Daoy (cell line): ENCODE measurements at regions not wholly inside any gene's neighbourhood (a gene's known extent, or its start where the extent isn't known, plus 50 kb on each side); places are given as distances from the start of the nearest gene placed in this dataset.
"Not testable (repeated sequence)": the region's sequence is repeated elsewhere in the genome, so short reads cannot be mapped to it uniquely, and the experiment has no call there.

Source experiments
- DNase-seq: peaks from one replicate; pipeline ENCODE4 v3.0.0-alpha.2; 2015; ENCODE audit warnings: low read depth

DNA sequence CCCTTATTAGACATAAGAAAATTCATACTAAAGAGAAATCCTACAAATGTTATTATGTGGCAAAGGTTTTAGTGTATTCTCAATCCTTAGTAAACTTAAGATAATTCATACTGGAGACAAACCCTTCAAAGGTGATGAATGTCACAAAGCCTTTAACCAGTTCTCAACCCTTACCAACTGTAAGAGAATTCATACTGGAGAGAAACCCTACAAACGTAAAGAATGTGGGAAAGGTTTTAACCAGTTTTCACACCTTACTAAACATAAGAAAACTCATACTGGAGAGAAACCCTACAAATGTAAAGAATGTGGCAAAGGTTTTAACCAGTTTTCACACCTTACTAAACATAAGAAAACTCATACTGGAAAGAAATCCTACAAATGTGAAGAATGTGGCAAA, 93.2 kb downstream of the ZNF680 start:
- no peak for DNase-seq

DNA sequence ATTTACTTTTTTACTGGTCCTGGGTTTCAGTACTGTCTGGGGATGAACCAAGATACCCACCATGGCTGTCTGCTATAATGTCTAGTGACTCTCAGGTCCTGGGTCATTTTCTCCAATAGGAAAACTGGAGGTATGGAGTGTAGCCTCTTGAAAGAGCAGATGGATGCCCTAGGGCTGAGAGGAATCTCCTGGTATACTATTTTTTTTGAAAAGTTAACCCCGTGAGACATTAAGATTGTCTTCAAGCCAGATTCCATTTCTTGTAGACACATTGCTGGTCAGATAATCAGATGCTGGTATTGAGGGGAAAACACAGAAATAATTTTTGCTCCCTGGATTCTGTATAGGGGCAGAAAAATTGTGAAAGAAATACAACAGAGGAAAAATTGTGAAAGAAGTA, 97.3 kb downstream of the ZNF680 start:
- no peak for DNase-seq

DNA sequence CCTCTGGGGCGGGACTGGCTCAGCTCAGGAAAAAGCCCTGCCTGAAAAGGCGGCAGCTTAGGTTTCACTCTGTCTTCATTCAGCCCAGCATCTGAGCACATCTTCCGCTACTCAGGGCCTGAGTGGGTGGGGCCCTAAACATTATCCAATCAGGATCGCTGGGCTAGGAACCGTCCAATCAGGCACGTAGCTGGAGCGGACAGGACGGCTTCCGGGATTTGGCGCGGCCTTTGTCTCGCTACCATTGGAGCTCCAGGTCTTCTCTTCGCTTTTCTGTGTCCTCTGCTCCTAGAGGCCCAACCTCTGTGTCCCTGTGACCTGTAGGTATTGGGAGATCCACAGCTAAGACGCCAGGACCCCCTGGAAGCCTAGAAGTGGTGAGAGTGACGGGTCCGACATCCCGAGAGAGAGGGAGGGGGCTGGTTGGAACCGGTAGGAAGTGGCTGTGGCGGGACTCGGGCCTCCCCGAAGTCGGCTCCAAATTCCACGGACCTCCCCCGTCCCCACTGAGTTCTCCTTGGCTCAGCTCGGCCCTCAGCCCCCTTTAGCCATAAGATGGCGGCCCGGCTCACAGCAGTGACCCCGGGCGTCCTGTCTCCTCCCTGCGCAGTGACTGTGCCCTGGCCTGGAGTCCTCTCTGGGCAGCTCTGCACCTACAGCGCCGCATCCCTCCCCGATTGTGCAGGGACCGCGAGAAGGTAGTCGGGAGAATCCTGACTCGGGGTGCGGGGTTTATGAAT, 99.1 kb downstream of the ZNF680 start:
- DNase-seq: peak; percentile 79

DNA sequence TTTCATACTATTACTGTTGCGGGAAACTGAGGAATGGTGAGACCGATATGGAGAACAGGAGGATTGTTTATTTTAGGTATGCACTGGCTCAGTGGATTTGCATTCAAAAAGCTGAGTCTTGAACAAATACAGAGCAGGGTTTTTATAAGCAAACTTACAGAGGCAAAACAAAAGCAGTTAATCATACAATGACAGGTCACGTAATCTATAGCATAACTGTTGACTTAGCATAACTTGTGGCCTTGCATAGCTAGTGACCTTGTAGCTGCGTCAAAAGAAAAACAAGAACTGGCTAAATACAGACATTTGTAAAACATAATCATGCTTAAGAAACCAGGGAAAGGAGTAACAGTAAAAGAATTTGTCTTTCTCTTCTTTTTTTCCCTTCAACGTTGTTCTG, 103.0 kb downstream of the ZNF680 start:
- DNase-seq: not testable (repeated sequence)

DNA sequence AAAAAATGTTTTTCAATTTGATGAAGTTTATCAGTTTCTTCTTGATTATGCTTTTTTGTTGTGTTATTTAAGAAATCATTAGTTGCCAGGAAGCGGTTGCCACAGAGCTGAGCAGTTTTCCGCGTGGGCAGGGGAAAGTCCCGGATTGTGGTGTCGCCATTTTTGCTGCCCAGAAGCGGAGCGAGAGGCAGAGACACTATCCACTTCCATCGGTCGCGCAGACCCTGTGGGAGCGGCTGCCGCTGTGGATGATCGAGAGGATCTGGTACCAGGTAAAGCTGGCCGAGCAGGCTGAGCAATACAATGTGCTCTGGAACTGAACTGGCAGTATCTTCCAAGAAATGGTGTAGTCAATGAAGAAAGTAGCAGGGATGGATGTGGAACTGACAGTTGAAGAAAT, 119.8 kb downstream of the ZNF736 start:
- DNase-seq: no peak

DNA sequence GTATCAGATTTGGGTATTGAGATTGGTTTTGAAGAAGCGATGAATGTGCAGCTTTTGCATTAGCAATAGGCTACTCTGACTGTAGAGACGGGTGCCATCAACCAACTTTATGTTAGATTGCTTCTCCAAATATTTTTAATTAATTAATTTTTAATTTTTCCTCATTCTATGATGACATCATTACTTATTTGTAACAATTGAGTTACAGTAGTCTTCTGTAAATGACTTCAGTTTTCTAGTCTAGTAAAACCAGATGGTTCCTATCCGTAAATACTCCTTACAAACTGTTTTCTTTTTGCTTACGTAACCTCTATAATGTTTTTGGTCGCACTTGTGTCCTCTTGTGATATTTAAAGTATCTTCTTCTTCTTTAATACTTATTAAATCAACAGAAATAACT, 118.1 kb downstream of the ZNF736 start:
- DNase-seq: no peak

DNA sequence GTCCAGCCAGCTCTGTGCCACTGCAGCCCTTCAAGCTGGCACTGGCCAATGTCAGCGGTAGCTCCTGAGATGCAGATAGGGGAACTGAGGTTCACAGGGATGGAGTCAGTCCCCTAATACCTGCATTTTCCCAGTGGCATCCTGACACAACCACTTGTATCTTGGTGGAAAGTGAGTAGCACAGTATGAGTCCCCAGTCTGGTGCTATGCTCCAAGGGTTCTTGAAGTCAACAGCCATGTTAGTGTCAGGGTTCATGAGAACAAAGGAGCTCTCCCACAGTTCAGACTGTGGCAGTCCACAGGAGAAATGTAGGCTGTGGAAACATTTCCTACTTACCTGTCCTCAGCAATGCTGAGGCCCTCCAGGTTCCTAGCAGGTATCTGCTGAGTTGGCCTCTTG, 115.5 kb downstream of the ZNF736 start:
- DNase-seq: no peak

DNA sequence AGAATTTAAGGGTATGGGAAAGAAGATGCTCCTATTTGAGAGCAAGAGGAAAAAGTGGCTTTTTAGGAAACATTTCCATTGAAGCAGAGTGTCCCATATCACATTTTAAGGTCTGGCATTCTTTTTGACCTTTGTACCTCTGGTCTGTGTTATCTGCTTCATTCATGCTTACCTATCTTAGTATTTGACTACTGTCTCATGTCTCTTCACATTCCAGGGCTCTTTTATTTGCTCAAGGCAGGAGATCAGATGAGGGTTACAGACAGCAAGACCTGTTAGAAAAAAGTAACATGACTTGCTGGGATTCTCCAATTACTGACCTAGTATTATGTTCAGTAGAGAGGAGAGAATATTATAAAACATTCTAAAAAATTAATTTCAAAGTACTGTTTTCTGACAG, 111.7 kb downstream of the ZNF736 start:
- DNase-seq: not testable (repeated sequence)

DNA sequence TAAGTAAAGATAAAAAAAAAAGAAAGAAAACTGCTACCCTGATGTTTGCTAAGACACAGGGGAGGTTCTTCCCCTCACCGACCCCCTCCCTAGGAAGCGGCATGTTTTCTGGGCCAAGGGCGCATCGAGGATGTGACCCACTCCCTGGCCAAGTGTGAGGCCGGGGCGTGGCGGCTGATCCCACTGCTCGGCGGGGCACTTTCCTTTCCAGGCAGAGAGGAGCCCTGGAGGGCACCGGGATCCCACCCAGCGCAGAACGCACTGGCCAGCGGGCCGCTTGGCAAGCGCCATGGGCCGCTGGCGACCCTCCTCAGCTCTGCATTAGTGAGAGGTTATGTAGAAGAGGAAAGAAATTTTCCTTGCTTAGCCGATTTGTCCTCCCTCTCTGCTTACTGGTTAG, 93.4 kb downstream of the ZNF736 start:
- no peak for DNase-seq
